B cell (primary cell): ENCODE measurements at regions not wholly inside any gene's neighbourhood (a gene's known extent, or its start where the extent isn't known, plus 50 kb on each side); places are given as distances from the start of the nearest gene placed in this dataset.

Experiments
- ATAC-seq: fragments of 200-7000 bp; cut with Tn5 transposase; one replicate; pipeline ENCODE4 v1.10.0; 2021; ENCODE audit warnings: low read depth, mild to moderate bottlenecking, moderate number of reproducible peaks, moderate library complexity
- CTCF ChIA-PET: fragments of 350-600 bp; sonication (Branson Sonifier 250); formaldehyde crosslinking; loops from one replicate; lab custom pipeline; 2021; ENCODE audit warnings: antibody characterized with exemption, inconsistent platforms; lab: Charles Lee
- POLR2A ChIA-PET: fragments of 350-600 bp; sonication (Branson Sonifier 250); formaldehyde crosslinking; loops from one replicate; lab custom pipeline; 2021; ENCODE audit warnings: antibody characterized with exemption; lab: Charles Lee
- DNase-seq: peaks from one replicate; pipeline ENCODE4 v3.0.0; 2013
- H2AFZ ChIP-seq: 2 replicates; pipeline ENCODE4 v1.6.1; 2012; ENCODE audit warnings: mild to moderate bottlenecking, low read depth, low read length; ENCODE audit not compliant: insufficient read depth, poor library complexity, severe bottlenecking
- H3K27ac ChIP-seq, 2 donors: 1 replicate in 1 of 2; 2 replicates in 1 of 2; pipeline ENCODE4 v1.5.1; 2012 to 2013; ENCODE audit warnings: low read length in 2 of 2, mild to moderate bottlenecking in 2 of 2, moderate library complexity in 1 of 2
- H3K27me3 ChIP-seq, 4 experiments: fragments of 200-600 bp in 1 of 4; sonication (generic) in 1 of 4; replicated peaks in 1 of 4; 1 replicate in 2 of 4; 2 replicates in 2 of 4; pipeline versions ENCODE4 v1.6.1 to v1.7.0; 2013 to 2016; ENCODE audit warnings: low read length in 3 of 4, mild to moderate bottlenecking in 2 of 4, mixed read lengths in 1 of 4, moderate library complexity in 1 of 4; ENCODE audit not compliant: insufficient read depth in 4 of 4, control insufficient read depth in 3 of 4; ENCODE audit errors: control extremely low read depth in 1 of 4
- H3K36me3 ChIP-seq, 2 experiments: replicated peaks in 1 of 2; 1 replicate in 1 of 2; 2 replicates in 1 of 2; pipeline versions ENCODE4 v1.6.1 to v1.7.1; 2013; ENCODE audit warnings: low read length in 1 of 2; ENCODE audit not compliant: insufficient read depth in 2 of 2, control insufficient read depth in 1 of 2; ENCODE audit errors: control extremely low read depth in 1 of 2, extremely low read depth in 1 of 2
- H3K4me1 ChIP-seq, 2 donors: fragments of 200-600 bp in 1 of 2; sonication (generic) in 1 of 2; 1 replicate in 1 of 2; 2 replicates in 1 of 2; pipeline versions ENCODE4 v1.5.1 to v1.6.1; 2013 to 2017; ENCODE audit warnings: low read length in 2 of 2; ENCODE audit not compliant: control insufficient read depth in 2 of 2, insufficient read depth in 2 of 2
- H3K4me2 ChIP-seq: replicated peaks from 2 replicates; pipeline ENCODE3; 2012; ENCODE audit warnings: mild to moderate bottlenecking, low read depth, low read length; ENCODE audit not compliant: poor library complexity, severe bottlenecking
- H3K4me3 ChIP-seq, 5 experiments: fragments of 200-600 bp in 1 of 5; sonication (generic) in 1 of 5; 1 replicate in 3 of 5; 2 replicates in 2 of 5; pipeline versions ENCODE4 v1.5.1 to v1.7.0; 2011 to 2016; ENCODE audit warnings: low read length in 4 of 5, mild to moderate bottlenecking in 4 of 5, low read depth in 2 of 5, control low read depth in 1 of 5, moderate library complexity in 1 of 5; ENCODE audit not compliant: insufficient read depth in 1 of 5; ENCODE audit errors: control extremely low read depth in 1 of 5, extremely low read depth in 1 of 5
- H3K79me2 ChIP-seq: fragments of 200-600 bp; sonication (generic); one replicate; pipeline ENCODE4 v1.6.0; 2016; ENCODE audit warnings: low read length; ENCODE audit not compliant: control insufficient read depth, insufficient read depth
- H3K9ac ChIP-seq: fragments of 200-600 bp; sonication (generic); 2 replicates; pipeline ENCODE4 v1.6.1; 2017; ENCODE audit warnings: mild to moderate bottlenecking, low read length, moderate library complexity
- H3K9me3 ChIP-seq, 3 donors: one replicate each; pipeline versions ENCODE4 v1.6.1 to v1.7.1; 2013; ENCODE audit warnings: low read length in 2 of 3; ENCODE audit not compliant: control insufficient read depth in 2 of 3, insufficient read depth in 1 of 3; ENCODE audit errors: control extremely low read depth in 1 of 3
- H4K20me1 ChIP-seq: 2 replicates; pipeline ENCODE4 v1.6.0; 2012; ENCODE audit warnings: mild to moderate bottlenecking, low read length; ENCODE audit not compliant: insufficient read depth, control insufficient read depth, poor library complexity, severe bottlenecking
- H3K27ac Mint-ChIP-seq: one replicate; pipeline ENCODE4 v1.8.0; 2021; ENCODE audit warnings: mixed read lengths
- H3K27me3 Mint-ChIP-seq: one replicate; pipeline ENCODE4 v1.8.0; 2021; ENCODE audit warnings: mixed read lengths
- H3K4me1 Mint-ChIP-seq: one replicate; pipeline ENCODE4 v1.8.0; 2021; ENCODE audit warnings: mixed read lengths
- H3K4me3 Mint-ChIP-seq: one replicate; pipeline ENCODE4 v1.8.0; 2021; ENCODE audit warnings: mixed read lengths
- H3K9me3 Mint-ChIP-seq: one replicate; pipeline ENCODE4 v1.8.0; 2022; ENCODE audit warnings: mixed read lengths; ENCODE audit not compliant: insufficient read depth
- CTCF ChIP-seq: fragments of 200-600 bp; IDR thresholded peaks from one replicate; pipeline ENCODE4 v1.8.0; 2022; ENCODE audit warnings: antibody characterized with exemption, mild to moderate bottlenecking
- EZH2 ChIP-seq: IDR thresholded peaks from 2 replicates; pipeline ENCODE4 v1.6.1; 2012; ENCODE audit warnings: borderline replicate concordance, low read depth, mild to moderate bottlenecking, moderate library complexity, low read length; ENCODE audit not compliant: insufficient read depth, poor library complexity, severe bottlenecking
- whole genome bisulfite sequencing: methylation state at CpG from one replicate; pipeline ENCODE4 v1.1.5; 2013; ENCODE audit warnings: missing lambda C conversion rate; ENCODE audit not compliant: insufficient coverage; 5-methylcytosine and 5-hydroxymethylcytosine counted together
- intact Hi-C: fragments of 100-400 bp; cut with micrococcal nuclease; formaldehyde crosslinking; loops from one replicate; pipeline ENCODE4 v1.10.0; 2022

GRCh38 chr3:147313513-147313912, 92.8 kb downstream of the ZIC4 start:
- no peaks in the 10 kb centered on the region for H3K36me3 ChIP-seq
- H3K4me3 ChIP-seq = no peak overlapping the region
- no peaks in the 10 kb centered on the region for H3K27me3 Mint-ChIP-seq
- intact Hi-C loops = no loop called here
- H3K9me3 ChIP-seq = peaks cover 0 to 3% (median 0%) of the 10 kb centered on the region in 3 donors
- no peak overlapping the region for H2AFZ ChIP-seq
- WGBS = no CpG with 5 or more reads among the region's 1 CpG
- no peak overlapping the region for H3K9ac ChIP-seq
- POLR2A ChIA-PET = no interaction called here
- ATAC-seq = no peak
- no peak overlapping the region for H3K4me3 Mint-ChIP-seq
- H3K9me3 Mint-ChIP-seq = peaks cover 2% of the 10 kb centered on the region
- H4K20me1 ChIP-seq = no peaks in the 10 kb centered on the region
- H3K27ac Mint-ChIP-seq = no peak overlapping the region
- no peak overlapping the region for H3K4me2 ChIP-seq
- no peaks in the 10 kb centered on the region for H3K4me1 Mint-ChIP-seq
- no peak overlapping the region for H3K27ac ChIP-seq
- H3K79me2 ChIP-seq = no peaks in the 10 kb centered on the region
- TF ChIP-seq EZH2 (no peak), CTCF (no peak)
- DNase-seq = no peak
- CTCF ChIA-PET = no interaction called here
- no peaks in the 10 kb centered on the region for H3K4me1 ChIP-seq
- no peaks in the 10 kb centered on the region for H3K27me3 ChIP-seq

- no peak overlapping the region for H3K27ac ChIP-seq
- ATAC-seq (no peak), DNase-seq (no peak)
- H3K36me3 ChIP-seq = no peaks in the 10 kb centered on the region
- intact Hi-C loops = no loop called here
- H3K4me1 ChIP-seq = no peaks in the 10 kb centered on the region
- H3K4me1 Mint-ChIP-seq = no peaks in the 10 kb centered on the region
- H3K27me3 ChIP-seq = no peaks in the 10 kb centered on the region
- H3K79me2 ChIP-seq = no peaks in the 10 kb centered on the region
- CTCF ChIA-PET = no interaction called here
- no peaks in the 10 kb centered on the region for H3K9me3 ChIP-seq
- WGBS = 0% methylated on average over 1 of the region's 2 CpGs
- H3K9me3 Mint-ChIP-seq = peaks cover 2% of the 10 kb centered on the region
- TF ChIP-seq CTCF (no peak), EZH2 (no peak)
- H3K27ac Mint-ChIP-seq = no peak overlapping the region
- no peak overlapping the region for H2AFZ ChIP-seq
- H3K4me2 ChIP-seq = no peak overlapping the region
- no peak overlapping the region for H3K9ac ChIP-seq
- no peaks in the 10 kb centered on the region for H4K20me1 ChIP-seq
- no peaks in the 10 kb centered on the region for H3K27me3 Mint-ChIP-seq
- no peak overlapping the region for H3K4me3 Mint-ChIP-seq
- no peak overlapping the region for H3K4me3 ChIP-seq
- POLR2A ChIA-PET = no interaction called here
Measured at GRCh38 chr3:147312786-147313280, 93.5 kb downstream of the ZIC4 start.
